Ovary (tissue), 7 donors: ENCODE measurements at regions not wholly inside any gene's neighbourhood (a gene's known extent, or its start where the extent isn't known, plus 50 kb on each side); places are given as distances from the start of the nearest gene placed in this dataset.

ENCODE experiments used
- DNase-seq, 5 donors: peaks; one replicate each; pipeline ENCODE4 v3.0.0-alpha.2; 2019 to 2020
- H3K27ac ChIP-seq, 2 donors: fragments of 200-600 bp; one replicate each; pipeline versions ENCODE4 v1.5.1 to v1.8.0; 2019 to 2022
- H3K27me3 ChIP-seq: fragments of 200-600 bp; one replicate; pipeline ENCODE4 v1.8.0; 2022
- H3K36me3 ChIP-seq: fragments of 200-600 bp; sonication (generic); one replicate; pipeline ENCODE4 v1.5.1; 2019
- H3K4me1 ChIP-seq: one replicate; pipeline ENCODE4 v1.8.1; 2013; ENCODE audit warnings: mild to moderate bottlenecking, moderate library complexity; ENCODE audit not compliant: insufficient read depth
- H3K4me3 ChIP-seq: fragments of 200-600 bp; sonication (generic); one replicate; pipeline ENCODE4 v1.5.1; 2017
- H3K9me3 ChIP-seq, 2 donors: fragments of 200-600 bp in 1 of 2; sonication (generic) in 1 of 2; one replicate each; pipeline versions ENCODE4 v1.5.1 to v1.8.1; 2013 to 2019; ENCODE audit warnings: mild to moderate bottlenecking in 1 of 2, moderate library complexity in 1 of 2
- CTCF ChIP-seq, 3 donors: fragments of 450-650 bp in 2 of 3; fragments of 200-600 bp in 1 of 3; IDR thresholded peaks; one replicate each; pipeline versions ENCODE4 v1.5.1 to v1.8.0; 2016 to 2022; ENCODE audit warnings: antibody characterized with exemption in 3 of 3, mild to moderate bottlenecking in 1 of 3
- EP300 ChIP-seq: sonication (generic); formaldehyde crosslinking; IDR thresholded peaks from one replicate; pipeline ENCODE4 v1.6.1; 2017; ENCODE audit warnings: antibody characterized with exemption
- POLR2A ChIP-seq: fragments of 450-650 bp; IDR thresholded peaks from one replicate; pipeline ENCODE4 v1.6.1; 2017; ENCODE audit warnings: antibody characterized with exemption, mild to moderate bottlenecking, moderate library complexity
- WGBS, 3 donors: extraction: QIAGEN DNeasy Blood & Tissue Kit in 1 of 3; methylation state at CpG; one replicate each; pipeline versions ENCODE4 v1.1.5 to v1.1.7; 2013 to 2017; 5-methylcytosine and 5-hydroxymethylcytosine counted together
- intact Hi-C, 4 donors: fragments of 100-400 bp; cut with DNase I; formaldehyde crosslinking; loops; one replicate each; pipeline versions ENCODE4 v1.11.0 to v1.15.1; 2022 to 2023
- donor health status: DM: no; HTN: no; CAD: no; lungs with moderate emphysema.
- donor health status: DM: no; HTN: no; CAD: no.
- donor health status: Bipolar disorder and iron deficiency.
- donor health status: DM: no; HTN: no; CAD: no.
- donor health status: DM: yes; HTN: yes; CAD: no.

DNA sequence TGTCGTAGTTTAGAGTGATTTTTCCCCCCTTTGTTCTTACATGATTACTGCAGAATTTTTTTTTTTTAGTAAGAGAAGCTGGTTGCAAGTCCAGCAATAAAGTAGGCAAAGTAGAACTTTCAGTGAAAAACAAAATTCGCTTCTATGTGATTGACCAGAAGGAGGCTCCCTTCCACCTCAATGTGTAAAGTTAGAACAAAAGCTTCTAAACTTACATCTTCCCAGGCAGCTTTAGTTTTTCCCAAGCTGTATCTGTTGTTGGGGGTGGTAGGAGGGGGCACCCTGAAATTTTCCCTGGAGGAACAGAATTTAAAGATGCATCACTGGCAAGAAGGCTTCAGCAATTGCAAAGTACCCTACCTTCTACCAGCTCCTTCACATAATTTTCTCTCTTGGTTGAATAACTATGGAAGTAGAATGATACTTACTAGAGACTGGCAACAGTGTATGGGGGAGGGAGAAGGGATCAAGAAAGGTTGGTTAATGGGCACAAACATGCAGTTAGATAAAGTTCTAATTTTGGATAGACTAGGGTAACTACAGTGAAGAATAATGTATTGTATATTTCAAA, 87.3 kb upstream of the E2F7 start:
- intact Hi-C loops: loop anchor here in 3 of 4 donors (5.0 to 10.0 kb wide), 5 partner anchors 170 to 775 kb away; no protein-coding TSS in a partner anchor
- no peak overlapping the region for H3K27ac ChIP-seq
- H3K36me3 ChIP-seq: no peaks in the 10 kb centered on the region
- no peaks in the 10 kb centered on the region for H3K27me3 ChIP-seq
- DNase-seq: peak in 2 of 5 donors; percentile 13 to 19
- no peaks in the 10 kb centered on the region for H3K4me1 ChIP-seq
- H3K9me3 ChIP-seq: no peaks in the 10 kb centered on the region
- TF ChIP-seq CTCF (IDR thresholded peaks at IDR 0.05) (peak in 2 of 3 donors; percentile 53 to 56), EP300 (no peak)
- WGBS, 3 donors: 0 to 7% (median 2%) methylated on average over 2 of the region's 2 CpGs
- no peak overlapping the region for H3K4me3 ChIP-seq

DNA sequence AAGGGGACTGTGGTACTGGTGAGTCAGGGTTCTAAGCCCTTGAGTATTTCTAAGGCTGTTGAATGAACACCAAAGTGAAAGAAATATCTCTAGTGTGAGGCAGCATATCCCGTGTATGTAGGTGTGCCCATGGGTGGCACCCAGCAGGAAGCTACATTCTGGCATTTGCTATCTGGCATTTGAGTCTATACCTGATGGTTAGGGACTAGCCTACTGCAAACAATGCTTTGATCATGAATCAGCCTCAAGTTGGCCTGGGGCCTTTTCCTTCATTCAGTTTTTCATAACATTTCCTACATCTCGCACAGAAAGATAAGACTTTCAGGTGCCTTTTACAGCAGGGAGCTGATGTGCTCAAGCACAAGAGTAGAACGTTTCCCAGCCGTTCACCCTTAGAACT, 85.7 kb upstream of the E2F7 start:
- DNase-seq: no peak
- intact Hi-C loops: loop anchor here in 3 of 4 donors (5.0 to 10.0 kb wide), 5 partner anchors 171 to 776 kb away; no protein-coding TSS in a partner anchor
- 60 to 73% (median 67%) methylated on average over 4 of the region's 4 CpGs for WGBS, 3 donors
- H3K27me3 ChIP-seq: no peaks in the 10 kb centered on the region
- TF ChIP-seq POLR2A: no peak
- no peak for TF ChIP-seq CTCF (IDR thresholded peaks at IDR 0.05)
- no peak for TF ChIP-seq EP300
- H3K27ac ChIP-seq: no peak overlapping the region
- no peak overlapping the region for H3K4me3 ChIP-seq
- H3K9me3 ChIP-seq: no peaks in the 10 kb centered on the region
- no peaks in the 10 kb centered on the region for H3K36me3 ChIP-seq
- H3K4me1 ChIP-seq: no peaks in the 10 kb centered on the region

DNA sequence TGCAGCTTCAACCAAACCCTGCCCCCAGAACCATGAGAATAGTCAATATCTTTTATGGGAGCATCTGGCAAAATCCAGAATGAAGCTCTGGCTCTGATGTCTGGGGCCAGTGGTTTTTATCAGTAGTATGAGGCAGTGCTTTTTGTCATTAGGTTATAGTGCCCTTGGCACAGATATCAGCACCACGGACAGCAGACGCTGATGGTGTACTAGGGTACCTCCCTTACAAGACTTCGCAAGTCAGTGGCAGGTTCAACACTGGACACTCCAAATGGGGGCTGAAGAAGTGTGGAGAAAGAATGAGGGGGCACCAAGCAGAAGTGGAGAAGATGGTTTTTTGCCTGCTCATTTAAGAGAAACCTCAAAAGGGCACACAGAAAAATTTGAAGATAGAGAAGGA, 68.2 kb upstream of the E2F7 start:
- Histone ChIP-seq H3K4me1 (no peaks in the 10 kb centered on the region), H3K27me3 (no peaks in the 10 kb centered on the region), H3K27ac (no peak overlapping the region), H3K4me3 (no peak overlapping the region), H3K36me3 (no peaks in the 10 kb centered on the region), H3K9me3 (no peaks in the 10 kb centered on the region)
- 8 to 17% (median 14%) methylated on average over 3 of the region's 3 CpGs for WGBS, 3 donors
- TF ChIP-seq EP300 (no peak), POLR2A (no peak), CTCF (IDR thresholded peaks at IDR 0.05) (no peak)
- intact Hi-C loops: no loop called here
- peak; percentile 16 to 60 (median 39) for DNase-seq

DNA sequence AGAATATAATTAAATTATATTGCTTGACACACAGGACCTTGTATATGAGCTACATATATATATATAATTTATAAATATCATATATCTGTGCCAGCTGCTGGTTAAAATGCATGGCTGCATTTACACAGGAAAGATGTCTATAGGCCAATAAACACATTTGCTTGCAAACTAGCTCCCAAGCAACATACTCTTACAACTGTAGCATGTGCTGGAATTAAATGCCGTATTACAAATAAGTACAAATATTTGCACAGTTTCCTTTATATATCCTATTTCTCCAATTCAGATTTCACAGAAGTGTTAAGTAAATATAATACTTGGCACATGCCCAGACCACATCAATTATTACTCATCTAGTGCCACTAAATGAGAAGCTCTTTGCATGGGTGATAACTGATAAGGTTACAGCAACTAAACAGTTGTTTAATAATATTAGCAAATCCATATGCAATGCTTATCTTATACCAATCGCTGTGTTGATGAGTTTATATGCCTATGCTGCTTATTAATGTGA, 66.7 kb upstream of the E2F7 start:
- Histone ChIP-seq H3K27me3 (no peaks in the 10 kb centered on the region), H3K9me3 (no peaks in the 10 kb centered on the region), H3K4me3 (no peak overlapping the region), H3K4me1 (no peaks in the 10 kb centered on the region), H3K36me3 (no peaks in the 10 kb centered on the region), H3K27ac (no peak overlapping the region)
- TF ChIP-seq CTCF (IDR thresholded peaks at IDR 0.05) (no peak), EP300 (no peak)
- intact Hi-C loops: no loop called here
- 79 to 83% (median 83%) methylated on average over 2 of the region's 2 CpGs for WGBS, 3 donors
- no peak for DNase-seq
